GM21723 (cell line): ENCODE measurements at regions not wholly inside any gene's neighbourhood (a gene's known extent, or its start where the extent isn't known, plus 50 kb on each side); places are given as distances from the start of the nearest gene placed in this dataset.
"Not testable (repeated sequence)": the region's sequence is repeated elsewhere in the genome, so short reads cannot be mapped to it uniquely, and the experiment has no call there.

Experiments
- ATAC-seq: cut with Tn5 transposase; IDR thresholded peaks from one replicate; pipeline ENCODE4 v1.9.1; 2021; ENCODE audit warnings: mild to moderate bottlenecking, moderate library complexity; ENCODE audit not compliant: unreplicated experiment

DNA sequence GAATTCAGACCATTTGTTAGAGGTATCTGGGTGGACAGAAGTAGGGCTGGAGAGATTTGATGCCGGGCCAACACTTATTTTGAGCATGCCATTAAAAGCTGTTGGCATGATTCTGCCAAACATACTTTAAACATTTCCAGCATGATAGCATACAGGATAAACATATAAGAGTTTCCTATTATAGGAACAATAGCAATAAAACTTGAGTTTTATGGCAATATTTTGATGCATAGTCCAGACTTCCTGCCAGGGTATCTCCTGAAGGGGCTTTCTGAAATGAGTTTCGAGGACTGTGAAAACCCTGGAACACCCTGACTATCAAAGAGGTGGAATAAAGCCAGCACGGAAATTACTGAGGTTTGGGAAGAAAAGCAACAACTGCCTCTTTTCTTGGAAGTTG lies 1398.0 kb upstream of the NXPH2 start:
- ATAC-seq = no peak

DNA sequence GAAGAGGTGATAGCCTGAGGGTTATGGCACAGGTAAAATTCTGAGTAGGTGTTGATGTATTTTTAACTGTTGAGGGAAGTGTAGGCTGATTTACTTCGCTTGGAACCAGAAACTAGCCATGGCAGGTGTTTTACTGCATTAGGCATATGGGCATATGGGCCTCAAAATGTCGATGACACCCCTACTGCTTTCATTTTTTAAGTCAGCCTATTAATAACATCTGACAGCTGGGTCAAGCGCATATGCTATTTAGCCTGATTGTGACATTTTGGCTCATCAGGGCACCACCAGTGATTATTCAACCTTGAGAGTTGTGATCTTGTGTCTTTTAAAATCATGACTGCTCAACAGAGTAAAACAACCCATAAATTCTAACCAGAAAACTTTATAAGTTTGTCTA lies 1396.9 kb upstream of the NXPH2 start:
- ATAC-seq = no peak

DNA sequence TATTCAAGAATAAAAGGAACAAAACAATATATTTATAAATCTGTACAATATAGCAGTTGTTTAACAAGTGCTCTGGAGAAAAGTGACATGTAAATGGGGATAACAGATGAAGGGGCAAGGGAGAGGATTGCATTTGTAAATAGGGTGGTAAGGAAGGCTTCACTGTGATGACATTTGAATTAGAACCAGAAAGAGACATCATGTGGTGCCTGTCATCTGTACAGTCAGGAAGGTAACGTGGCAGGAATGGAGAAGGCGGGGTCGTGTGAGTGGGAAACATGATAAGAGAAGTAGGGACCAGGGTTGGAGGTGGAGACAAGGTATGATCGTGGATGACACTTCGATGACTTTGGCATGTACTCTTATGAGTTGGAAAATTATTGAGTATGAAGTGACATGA lies 1393.6 kb upstream of the NXPH2 start:
- ATAC-seq = no peak

DNA sequence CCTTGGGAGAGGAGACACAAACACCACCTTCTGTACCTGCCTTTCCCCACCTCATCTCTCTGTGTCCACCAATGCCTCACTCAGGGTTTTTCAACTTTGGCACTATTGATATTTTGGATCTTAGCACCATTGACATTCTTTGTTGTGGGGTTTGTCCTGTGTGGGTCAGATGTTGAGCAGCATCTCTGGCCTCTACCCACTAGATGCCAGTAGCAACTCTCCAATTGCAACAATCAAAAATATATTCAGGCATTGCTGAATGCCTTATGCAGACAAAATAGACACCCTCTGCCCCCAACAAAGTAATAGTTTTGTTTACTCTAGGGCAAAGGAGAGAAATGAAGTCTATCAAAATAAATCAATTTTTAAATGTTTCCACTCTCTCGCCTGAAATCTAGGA lies 1384.3 kb upstream of the NXPH2 start:
- ATAC-seq = no peak

DNA sequence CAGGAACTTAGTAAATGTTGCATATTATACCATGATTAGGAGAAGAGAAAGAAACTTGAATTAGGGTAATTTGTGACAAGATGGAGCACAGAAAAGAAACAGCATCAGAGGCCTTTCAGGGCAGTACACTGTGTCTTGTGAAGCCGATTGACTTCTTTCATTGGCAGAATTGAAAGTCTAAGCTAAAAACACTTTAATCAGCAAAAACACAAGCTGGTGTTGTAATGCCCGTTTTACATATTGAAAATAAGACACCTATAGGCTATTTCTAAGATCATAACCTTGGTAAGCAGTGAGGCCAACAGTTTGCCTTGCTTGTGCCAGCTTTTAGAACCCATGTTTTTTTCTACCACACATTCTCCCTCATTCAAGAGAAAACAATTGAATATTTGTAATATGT lies 1378.1 kb upstream of the NXPH2 start:
- no peak for ATAC-seq

DNA sequence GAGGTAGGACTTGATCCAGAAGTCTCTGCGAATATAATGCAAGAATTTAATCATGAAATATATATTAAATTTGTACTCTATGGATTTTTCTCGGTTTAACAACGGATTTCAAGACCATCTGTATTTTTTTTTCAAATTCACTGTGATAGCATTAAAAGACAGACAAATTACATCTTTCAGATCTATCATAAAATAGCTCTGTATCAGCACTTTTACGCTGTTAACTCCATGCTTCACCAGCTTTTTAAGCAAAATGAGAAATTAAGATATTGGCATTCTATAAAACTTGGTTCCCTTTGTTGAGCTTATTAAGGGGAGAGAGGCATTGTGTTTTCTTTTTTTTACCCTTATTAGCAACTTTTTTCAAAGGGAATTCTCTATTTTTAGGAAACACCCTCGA lies 1377.6 kb upstream of the NXPH2 start:
- ATAC-seq = no peak

DNA sequence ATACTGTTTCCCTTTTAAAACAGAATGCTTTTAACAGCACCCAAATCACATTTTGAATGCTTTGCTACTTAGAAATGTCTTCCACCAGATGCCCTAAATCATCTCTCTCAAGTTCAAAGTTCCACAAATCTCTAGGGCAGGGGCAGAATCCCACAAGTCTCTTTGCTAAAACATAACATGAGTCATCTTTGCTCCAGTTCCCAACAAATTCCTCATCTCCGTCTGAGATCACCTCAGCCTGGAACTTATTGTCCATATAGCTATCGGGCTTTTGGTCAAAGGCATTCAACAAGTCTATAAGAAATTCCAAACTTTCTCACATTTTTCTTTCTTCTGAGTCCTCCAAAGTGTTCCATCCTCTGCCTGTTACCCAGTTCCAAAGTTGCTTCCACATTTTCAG lies 1374.5 kb upstream of the NXPH2 start:
- no peak for ATAC-seq

DNA sequence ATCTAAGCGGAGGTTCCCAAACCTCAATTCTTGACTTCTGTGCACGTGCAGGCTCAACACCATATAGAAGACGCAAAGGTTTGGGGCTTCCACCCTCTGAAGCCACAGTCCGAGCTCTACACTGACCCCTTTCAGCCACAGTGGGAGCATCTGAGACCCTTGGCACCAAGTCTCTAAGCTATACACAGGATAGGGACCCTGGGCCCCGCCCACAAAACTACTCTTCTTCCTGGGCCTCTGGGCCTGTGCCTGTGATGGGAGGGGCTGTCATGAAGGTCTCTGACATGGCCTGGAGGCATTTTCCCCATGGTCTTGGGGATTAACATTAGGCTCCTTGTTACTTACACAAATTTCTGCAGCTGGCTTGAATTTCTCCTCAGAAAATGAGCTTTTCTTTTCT lies 1374.1 kb upstream of the NXPH2 start:
- no peak for ATAC-seq

DNA sequence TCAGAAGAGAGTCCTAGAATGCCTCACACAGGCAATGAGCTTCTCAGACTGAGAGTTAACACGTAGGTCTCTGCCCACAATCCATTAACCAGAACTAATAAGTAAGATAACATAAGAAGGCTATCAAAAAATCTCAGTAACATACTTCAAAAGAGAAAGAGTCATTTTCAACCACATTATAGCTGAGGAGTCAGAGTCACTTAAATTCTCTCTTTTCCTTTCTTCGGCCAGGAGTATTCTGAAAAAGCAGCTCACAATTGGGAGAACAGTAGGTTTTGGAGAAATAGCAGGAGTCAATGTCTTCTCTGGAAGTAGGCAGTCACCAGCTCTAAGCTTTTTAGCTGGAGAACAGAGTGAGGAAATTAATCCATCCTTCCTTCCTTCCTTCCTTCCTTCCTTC lies 1364.4 kb upstream of the NXPH2 start:
- no peak for ATAC-seq

DNA sequence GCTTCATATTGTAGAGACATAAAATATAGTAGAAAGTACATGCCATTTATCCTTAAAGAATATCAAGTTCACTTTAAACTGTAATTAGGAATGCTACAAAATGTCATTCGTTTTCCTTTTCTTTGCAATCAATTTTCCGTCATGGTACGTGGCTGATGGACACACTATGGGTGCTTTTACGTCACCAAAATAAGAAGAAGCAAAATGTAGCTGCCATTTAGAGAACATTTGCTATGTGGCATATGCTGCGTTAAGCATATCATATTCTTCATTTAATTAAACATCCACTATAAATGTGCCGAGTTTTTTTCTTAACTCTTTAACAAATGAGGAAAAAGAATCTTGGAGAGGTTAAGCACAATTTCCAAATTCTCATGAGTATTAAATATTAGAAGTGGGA lies 1358.5 kb upstream of the NXPH2 start:
- ATAC-seq = no peak

DNA sequence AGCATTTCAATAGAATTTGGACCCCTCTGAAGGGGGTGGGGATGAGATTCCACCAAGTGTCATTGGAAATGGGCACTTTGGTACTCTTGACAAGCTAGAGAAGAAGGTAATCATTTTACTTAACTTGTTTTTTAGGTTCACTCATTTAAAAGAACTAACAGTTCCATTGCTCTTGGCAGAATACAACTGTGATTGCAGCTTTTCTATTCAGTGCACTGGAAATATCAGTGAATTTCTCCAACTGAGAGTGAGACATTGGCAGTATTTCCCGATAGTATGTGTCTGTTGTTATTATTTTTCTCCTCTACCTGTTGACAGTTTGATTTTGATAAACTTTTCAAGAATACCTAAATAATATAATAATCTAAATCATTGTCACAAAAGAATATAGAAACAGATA lies 1356.7 kb upstream of the NXPH2 start:
- no peak for ATAC-seq

DNA sequence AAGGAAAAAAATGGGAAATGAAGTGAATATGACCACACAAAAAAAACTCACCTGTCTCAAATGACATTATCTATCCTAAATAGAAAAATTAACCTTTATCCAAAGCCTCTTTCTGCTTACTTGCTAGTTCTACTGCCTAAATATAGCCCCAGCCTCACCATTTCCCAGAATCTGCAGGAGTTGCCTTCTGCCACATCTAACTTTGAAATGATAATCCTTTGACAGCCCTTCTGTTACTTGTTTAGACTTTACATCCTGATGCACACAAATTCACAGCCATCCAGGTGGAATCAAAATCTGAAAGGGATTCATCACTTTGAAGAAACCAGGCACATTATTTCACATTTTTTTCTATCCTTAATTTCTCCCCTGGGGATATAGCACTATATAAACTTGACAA lies 1356.2 kb upstream of the NXPH2 start:
- no peak for ATAC-seq

DNA sequence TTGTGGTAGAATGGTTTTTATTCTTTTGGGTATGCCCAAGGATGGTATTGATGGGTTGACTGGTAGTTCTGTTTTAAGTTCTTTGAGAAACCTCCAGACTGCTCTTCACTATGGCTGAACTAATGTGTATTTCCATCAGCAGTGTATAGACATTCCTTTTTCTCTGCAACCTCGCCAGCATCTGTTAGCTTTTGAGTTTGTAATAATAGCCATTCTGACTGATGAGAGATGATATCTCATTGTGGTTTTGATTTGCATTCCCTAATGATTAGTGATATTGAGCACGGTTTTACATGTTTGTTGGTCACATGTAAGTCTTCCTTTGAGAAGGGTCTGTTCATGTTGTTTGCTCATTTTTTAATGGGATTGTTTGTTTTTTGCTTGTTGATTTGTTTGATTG lies 1348.7 kb upstream of the NXPH2 start:
- ATAC-seq = no peak

DNA sequence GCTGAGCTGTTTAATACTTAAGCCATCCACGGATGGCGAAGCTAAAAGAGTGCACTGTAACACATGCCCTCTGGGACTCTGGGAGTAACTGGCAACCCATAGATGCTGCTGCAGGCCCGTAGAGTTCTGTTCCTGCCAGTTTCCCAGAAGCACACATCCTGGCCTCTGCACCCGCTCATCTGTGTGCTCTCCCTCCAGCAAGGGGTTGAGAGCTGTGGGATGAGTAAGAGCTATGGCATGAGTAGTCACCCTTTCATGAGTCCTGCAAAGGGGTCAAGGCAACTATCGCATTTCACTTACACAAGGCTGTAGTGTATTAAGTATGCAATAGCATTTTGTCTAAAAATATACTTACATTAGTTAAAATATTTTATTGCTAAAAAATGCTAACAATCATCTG lies 1341.8 kb upstream of the NXPH2 start:
- no peak for ATAC-seq

DNA sequence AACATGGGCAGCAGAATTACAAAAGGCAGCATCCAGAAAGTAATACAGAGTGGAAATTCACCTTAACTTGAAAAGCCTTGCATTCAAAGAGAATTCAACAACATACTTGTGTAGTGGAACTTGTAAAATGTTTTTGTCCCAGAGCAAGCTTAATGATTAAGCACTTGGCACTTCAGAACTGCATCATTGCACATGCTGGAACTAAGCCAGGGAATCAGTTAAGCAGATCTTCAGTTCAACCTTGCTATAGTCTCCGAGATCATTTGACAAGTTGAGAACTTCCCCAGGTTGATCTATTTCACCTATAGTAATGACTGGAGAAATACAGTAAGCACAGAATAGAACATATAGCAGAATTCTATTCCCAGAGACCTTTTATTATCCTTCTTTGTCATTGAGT lies 1337.2 kb upstream of the NXPH2 start:
- no peak for ATAC-seq

DNA sequence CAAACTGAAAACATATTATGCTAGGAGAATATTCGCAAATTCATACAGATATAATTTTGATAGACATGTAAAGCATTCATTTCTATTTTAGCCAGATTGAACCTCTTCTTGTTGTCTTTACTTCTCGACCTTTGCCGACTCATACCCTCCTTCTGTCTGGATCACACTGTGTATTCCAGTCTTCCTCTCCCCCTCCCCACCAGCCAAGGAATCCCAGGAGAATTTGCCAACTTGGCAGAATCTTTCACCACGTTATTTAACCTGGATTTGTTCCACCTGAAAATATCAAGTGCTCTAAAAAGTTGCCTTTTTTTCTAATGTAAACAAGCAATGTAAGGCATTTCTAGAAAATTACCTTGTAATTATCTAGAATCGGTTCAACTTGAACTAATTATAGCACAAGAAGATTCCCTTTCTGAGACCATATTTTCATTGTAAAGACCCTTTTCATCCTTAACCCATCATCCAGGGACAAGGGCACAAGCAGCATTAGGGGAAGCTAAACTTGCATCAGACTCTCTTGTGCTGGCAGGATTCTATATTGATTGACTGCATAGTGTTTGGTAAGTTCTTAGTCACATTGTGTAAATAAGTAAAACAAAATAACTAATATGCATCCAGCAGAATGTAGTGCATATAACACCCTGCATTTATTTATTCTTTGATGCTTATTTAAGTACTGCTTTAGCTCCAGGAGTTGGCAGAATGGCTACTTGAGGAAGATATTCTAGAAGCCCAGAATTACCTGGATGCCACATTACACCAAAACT lies 1328.7 kb upstream of the NXPH2 start:
- no peak for ATAC-seq

DNA sequence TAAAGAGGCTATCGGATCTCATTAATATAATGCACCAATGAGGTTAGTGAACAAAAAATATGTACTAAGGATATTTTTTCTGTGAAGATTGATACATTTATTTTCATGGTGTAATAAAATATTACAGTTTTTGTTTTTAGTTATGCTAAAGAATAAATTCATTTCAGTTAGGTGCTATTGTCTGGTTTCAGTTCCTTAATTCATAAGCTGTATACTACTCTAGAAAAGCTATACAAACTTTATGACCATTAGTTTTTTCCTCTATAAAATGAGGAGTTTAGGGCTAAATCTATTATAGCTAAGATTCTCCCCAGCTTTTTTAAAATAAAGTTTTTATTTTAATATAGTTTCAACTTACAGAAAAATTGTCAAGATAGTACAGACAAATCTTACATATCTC lies 1311.7 kb upstream of the NXPH2 start:
- no peak for ATAC-seq

DNA sequence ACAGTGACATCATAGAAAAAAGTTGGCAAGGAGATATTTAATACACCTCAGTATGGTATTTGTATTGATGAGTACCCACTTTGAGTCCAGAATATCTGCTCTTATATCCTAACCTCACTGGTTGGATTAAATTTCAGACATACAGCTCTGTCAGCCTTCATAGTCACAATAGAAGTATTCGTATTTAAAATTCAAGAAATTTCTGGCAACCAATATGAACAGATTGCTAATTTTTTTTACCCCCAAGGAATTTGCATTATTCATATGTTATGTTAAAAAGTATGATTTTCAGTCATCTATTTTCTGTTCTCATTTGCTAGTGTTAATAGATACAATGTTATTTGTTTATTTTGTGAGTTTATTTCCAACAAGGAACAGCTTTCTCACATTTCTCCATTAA lies 1306.8 kb upstream of the NXPH2 start:
- ATAC-seq = no peak

DNA sequence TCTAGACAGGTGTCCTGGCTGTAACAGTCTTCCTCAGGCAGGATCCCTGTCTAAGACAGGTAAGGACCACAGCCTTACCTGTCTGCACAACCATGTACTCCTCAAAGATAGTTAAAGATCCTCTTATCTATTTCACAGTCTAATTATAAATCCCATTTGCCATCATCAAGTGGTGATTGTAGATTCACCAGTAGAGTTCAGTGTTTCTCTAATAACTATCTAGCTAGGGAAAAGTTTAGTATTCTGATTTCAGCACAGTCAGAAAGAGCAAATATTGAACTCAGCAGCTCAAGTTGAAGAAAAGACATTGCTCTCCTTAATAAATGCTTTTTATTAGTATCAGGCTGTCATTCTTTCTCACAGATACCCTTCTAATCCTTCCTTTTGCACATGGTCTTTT lies 1305.5 kb upstream of the NXPH2 start:
- no peak for ATAC-seq

DNA sequence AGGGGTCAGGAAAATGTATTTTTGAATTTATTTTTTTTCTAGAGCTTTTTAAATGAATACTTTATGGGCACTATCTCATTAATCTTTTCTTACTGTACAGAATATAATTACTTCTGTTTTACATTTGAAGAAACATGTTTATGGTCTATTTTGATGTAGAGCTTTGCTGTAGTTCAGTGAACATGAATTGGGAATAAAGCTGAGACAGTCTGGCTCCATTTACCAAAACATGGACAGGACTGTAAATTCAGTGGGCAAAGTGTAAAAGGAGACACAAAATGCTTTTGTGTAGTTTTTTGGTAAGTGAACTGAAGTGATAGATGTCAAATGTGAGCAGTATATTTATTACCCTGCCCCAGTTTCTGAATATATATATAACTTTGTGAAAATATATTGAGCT lies 1298.8 kb upstream of the NXPH2 start:
- no peak for ATAC-seq

DNA sequence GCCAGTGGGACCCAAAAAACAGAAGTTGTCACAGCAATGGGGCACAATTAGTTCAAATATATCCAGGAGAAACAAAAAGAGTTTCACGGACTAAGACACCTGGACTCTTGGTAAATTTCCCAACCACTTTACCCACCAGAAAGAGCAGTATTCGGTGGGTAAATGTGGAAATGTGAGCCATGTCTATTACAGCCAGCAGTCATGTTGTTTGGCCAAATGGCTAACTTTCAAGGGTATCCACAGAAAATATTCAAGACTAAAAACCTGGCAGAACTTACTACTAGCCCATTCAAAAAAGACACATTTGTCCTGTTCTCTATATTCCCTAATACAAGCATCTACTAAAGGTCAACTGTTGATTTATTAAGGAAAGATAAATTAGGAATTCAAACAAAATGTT lies 1296.0 kb upstream of the NXPH2 start:
- ATAC-seq = no peak

DNA sequence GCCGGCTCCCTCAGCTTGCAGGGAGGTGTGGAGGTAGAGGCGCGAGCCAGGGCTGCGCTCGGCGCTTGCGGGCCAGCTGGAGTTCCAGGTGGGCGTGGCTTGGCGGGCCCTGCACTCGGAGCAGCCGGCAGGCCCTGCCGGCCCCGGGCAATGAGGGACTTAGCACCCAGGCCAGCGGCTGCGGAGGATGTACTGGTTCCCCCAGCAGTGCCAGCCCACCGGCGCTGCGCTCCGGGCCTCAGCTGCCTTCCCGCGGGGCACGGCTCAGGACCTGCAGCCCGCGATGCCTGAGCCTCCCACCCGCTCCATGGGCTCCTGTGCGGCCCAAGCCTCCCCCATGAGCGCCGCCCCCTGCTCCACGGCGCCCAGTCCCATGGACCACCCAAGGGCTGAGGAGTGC lies 1293.6 kb upstream of the NXPH2 start:
- not testable (repeated sequence) for ATAC-seq

DNA sequence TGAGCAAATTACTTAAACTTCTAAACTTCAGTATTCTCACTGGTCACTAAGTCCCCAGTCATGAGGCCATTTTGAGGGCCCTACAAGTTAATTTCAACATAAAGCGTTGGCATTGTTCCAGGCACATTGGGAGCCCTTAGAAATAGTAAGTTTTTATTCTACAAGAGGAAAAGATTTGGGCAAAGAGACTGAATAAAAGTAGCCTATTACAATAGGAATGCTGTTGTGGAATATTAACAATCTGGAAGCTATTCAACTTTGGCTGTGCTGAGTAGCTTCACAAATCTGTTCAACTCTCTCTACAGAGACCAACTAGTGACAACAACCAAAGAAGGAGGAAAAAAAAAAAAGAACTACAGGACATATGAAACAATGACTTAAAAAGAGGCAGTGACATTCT lies 1287.5 kb upstream of the NXPH2 start:
- no peak for ATAC-seq
